Liver (tissue), 8 donors: ENCODE measurements at regions not wholly inside any gene's neighbourhood (a gene's known extent, or its start where the extent isn't known, plus 50 kb on each side); places are given as distances from the start of the nearest gene placed in this dataset.
"Not testable (repeated sequence)": the region's sequence is repeated elsewhere in the genome, so short reads cannot be mapped to it uniquely, and the experiment has no call there.

Experiments
- DNase-seq: peaks from one replicate; pipeline ENCODE4 v3.0.0-alpha.2; 2017; ENCODE audit warnings: low spot score
- H3K27ac ChIP-seq, 2 donors: one replicate each; pipeline ENCODE4 v1.7.0; 2013; ENCODE audit warnings: inconsistent platforms in 2 of 2, low read length in 2 of 2, control low read depth in 1 of 2, low read depth in 1 of 2, mild to moderate bottlenecking in 1 of 2
- H3K27me3 ChIP-seq, 4 donors: one replicate each; pipeline versions ENCODE4 v1.6.1 to v1.7.0; 2013; ENCODE audit warnings: low read length in 3 of 4, inconsistent platforms in 1 of 4, mild to moderate bottlenecking in 1 of 4, moderate library complexity in 1 of 4; ENCODE audit not compliant: control insufficient read depth in 4 of 4, insufficient read depth in 4 of 4
- H3K36me3 ChIP-seq, 4 donors: one replicate each; pipeline versions ENCODE4 v1.6.1 to v1.7.0; 2013; ENCODE audit warnings: low read length in 3 of 4, mild to moderate bottlenecking in 3 of 4, low read depth in 1 of 4, moderate library complexity in 1 of 4; ENCODE audit not compliant: control insufficient read depth in 4 of 4, insufficient read depth in 3 of 4
- H3K4me1 ChIP-seq, 4 donors: one replicate each; pipeline versions ENCODE4 v1.6.1 to v1.7.0; 2013; ENCODE audit warnings: low read length in 3 of 4, mild to moderate bottlenecking in 3 of 4, moderate library complexity in 1 of 4; ENCODE audit not compliant: control insufficient read depth in 4 of 4, insufficient read depth in 4 of 4
- H3K4me3 ChIP-seq, 3 donors: one replicate each; pipeline versions ENCODE4 v1.6.1 to v1.7.0; 2013; ENCODE audit warnings: low read length in 3 of 3, control low read depth in 1 of 3, low read depth in 1 of 3, mild to moderate bottlenecking in 1 of 3
- H3K9ac ChIP-seq, 2 donors: one replicate each; pipeline ENCODE4 v1.7.0; 2013; ENCODE audit warnings: low read length in 2 of 2, mild to moderate bottlenecking in 2 of 2, moderate library complexity in 2 of 2, control low read depth in 1 of 2, low read depth in 1 of 2
- H3K9me3 ChIP-seq, 4 donors: one replicate each; pipeline versions ENCODE4 v1.6.1 to v1.7.0; 2013; ENCODE audit warnings: low read length in 3 of 4; ENCODE audit not compliant: control insufficient read depth in 4 of 4
- EGR1 ChIP-seq, 2 donors: IDR thresholded peaks; 2 replicates each; pipeline ENCODE4 v1.6.1; 2016 to 2018; ENCODE audit warnings: antibody characterized with exemption in 2 of 2, low read depth in 2 of 2
- FOXA1 ChIP-seq: IDR thresholded peaks from 2 replicates; pipeline ENCODE4 v1.6.1; 2016; ENCODE audit warnings: antibody characterized with exemption
- FOXA2 ChIP-seq: IDR thresholded peaks from 2 replicates; pipeline ENCODE4 v1.6.1; 2016; ENCODE audit warnings: antibody characterized with exemption
- GABPA ChIP-seq, 2 donors: IDR thresholded peaks in 1 of 2; conservative IDR thresholded peaks in 1 of 2; 2 replicates each; pipeline ENCODE4 v1.6.1; 2016; ENCODE audit warnings: antibody characterized with exemption in 2 of 2, mild to moderate bottlenecking in 1 of 2, moderate library complexity in 1 of 2
- HNF4A ChIP-seq, 2 donors: conservative IDR thresholded peaks; 2 replicates each; pipeline ENCODE4 v1.6.1; 2016; ENCODE audit warnings: antibody characterized with exemption in 2 of 2, mild to moderate bottlenecking in 2 of 2
- HNF4G ChIP-seq: IDR thresholded peaks from 2 replicates; pipeline ENCODE4 v1.6.1; 2016; ENCODE audit warnings: antibody characterized with exemption
- JUND ChIP-seq, 2 donors: IDR thresholded peaks; 2 replicates each; pipeline ENCODE4 v1.6.1; 2016; ENCODE audit warnings: antibody characterized with exemption in 2 of 2
- RAD21 ChIP-seq, 2 donors: IDR thresholded peaks; 2 replicates each; pipeline ENCODE4 v1.6.1; 2016; ENCODE audit warnings: antibody characterized with exemption in 2 of 2, mild to moderate bottlenecking in 2 of 2
- REST ChIP-seq: IDR thresholded peaks from 2 replicates; pipeline ENCODE4 v1.6.1; 2016; ENCODE audit warnings: antibody characterized with exemption, mild to moderate bottlenecking
- RXRA ChIP-seq, 2 donors: IDR thresholded peaks; 2 replicates each; pipeline ENCODE4 v1.6.1; 2017 to 2018; ENCODE audit warnings: antibody characterized with exemption in 2 of 2, mild to moderate bottlenecking in 1 of 2
- SP1 ChIP-seq: IDR thresholded peaks from 2 replicates; pipeline ENCODE4 v1.6.1; 2018; ENCODE audit warnings: antibody characterized with exemption, mild to moderate bottlenecking
- TAF1 ChIP-seq: conservative IDR thresholded peaks from 2 replicates; pipeline ENCODE4 v1.6.1; 2016; ENCODE audit warnings: antibody characterized with exemption, mild to moderate bottlenecking
- YY1 ChIP-seq: IDR thresholded peaks from 2 replicates; pipeline ENCODE4 v1.6.1; 2016; ENCODE audit warnings: antibody characterized with exemption, mild to moderate bottlenecking
- WGBS: extraction: QIAGEN DNeasy Blood & Tissue Kit; methylation state at CpG from one replicate; pipeline ENCODE4 v1.1.7; 2013; 5-methylcytosine and 5-hydroxymethylcytosine counted together
- TF ChIP-seq, protein P1 (sequence below): fragments of 150-350 bp; IDR thresholded peaks from 2 replicates; pipeline ENCODE4 v1.5.1; 2017; ENCODE audit warnings: improper control_type of control experiment, low read depth, low read length; ENCODE audit not compliant: missing input control
- TF ChIP-seq, protein P2 (sequence below): IDR thresholded peaks from 2 replicates; pipeline ENCODE4 v1.6.1; 2016; ENCODE audit warnings: antibody characterized with exemption
- TF ChIP-seq, protein P3 (sequence below): IDR thresholded peaks from 2 replicates; pipeline ENCODE4 v1.6.1; 2016; ENCODE audit warnings: antibody characterized with exemption
- donor health status: healthy.
- donor health status: healthy.
- donor health status: healthy.
- donor health status: healthy.
- donor health status: healthy.

DNA sequence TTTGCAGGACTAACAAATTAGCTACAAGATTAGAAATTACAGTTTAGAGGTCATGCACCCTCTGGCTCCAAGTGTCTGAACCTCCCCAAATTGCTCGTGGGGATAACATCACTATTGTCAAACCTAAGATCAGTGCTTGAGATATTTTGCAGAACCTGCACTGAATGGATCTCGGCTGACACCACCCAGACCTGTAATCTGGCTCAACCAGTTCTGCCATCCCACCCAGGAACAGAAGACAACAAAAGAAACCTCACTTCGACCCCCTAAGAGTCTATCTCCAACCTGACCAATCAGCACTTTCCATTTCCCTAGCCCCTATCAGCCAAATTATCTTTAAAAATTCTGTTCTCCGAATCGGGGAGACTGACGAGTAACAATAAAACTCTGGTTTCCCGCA is 318.7 kb downstream of the NAP1L3 start:
- Histone ChIP-seq H3K4me1 (no peaks in the 10 kb centered on the region), H3K9ac (no peak overlapping the region), H3K36me3 (no peaks in the 10 kb centered on the region), H3K4me3 (no peak overlapping the region), H3K27me3 (no peaks in the 10 kb centered on the region), H3K27ac (no peak overlapping the region), H3K9me3 (no peaks in the 10 kb centered on the region)
- no peak for TF ChIP-seq SP1
- TF ChIP-seq RXRA (IDR thresholded peaks at IDR 0.05) = no peak
- no peak for TF ChIP-seq TAF1
- TF ChIP-seq JUND (IDR thresholded peaks at IDR 0.05) = no peak
- no peak for TF ChIP-seq HNF4G
- TF ChIP-seq YY1 = no peak
- TF ChIP-seq FOXA2 = no peak
- no peak for TF ChIP-seq GABPA (IDR thresholded peaks at IDR 0.05 in 1 of 2, conservative IDR thresholded peaks at IDR 0.05 in 1 of 2)
- TF ChIP-seq FOXA1 = no peak
- TF ChIP-seq RAD21 (IDR thresholded peaks at IDR 0.05) = no peak
- TF ChIP-seq, protein P1, sequence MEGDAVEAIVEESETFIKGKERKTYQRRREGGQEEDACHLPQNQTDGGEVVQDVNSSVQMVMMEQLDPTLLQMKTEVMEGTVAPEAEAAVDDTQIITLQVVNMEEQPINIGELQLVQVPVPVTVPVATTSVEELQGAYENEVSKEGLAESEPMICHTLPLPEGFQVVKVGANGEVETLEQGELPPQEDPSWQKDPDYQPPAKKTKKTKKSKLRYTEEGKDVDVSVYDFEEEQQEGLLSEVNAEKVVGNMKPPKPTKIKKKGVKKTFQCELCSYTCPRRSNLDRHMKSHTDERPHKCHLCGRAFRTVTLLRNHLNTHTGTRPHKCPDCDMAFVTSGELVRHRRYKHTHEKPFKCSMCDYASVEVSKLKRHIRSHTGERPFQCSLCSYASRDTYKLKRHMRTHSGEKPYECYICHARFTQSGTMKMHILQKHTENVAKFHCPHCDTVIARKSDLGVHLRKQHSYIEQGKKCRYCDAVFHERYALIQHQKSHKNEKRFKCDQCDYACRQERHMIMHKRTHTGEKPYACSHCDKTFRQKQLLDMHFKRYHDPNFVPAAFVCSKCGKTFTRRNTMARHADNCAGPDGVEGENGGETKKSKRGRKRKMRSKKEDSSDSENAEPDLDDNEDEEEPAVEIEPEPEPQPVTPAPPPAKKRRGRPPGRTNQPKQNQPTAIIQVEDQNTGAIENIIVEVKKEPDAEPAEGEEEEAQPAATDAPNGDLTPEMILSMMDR = no peak
- TF ChIP-seq, protein P2, sequence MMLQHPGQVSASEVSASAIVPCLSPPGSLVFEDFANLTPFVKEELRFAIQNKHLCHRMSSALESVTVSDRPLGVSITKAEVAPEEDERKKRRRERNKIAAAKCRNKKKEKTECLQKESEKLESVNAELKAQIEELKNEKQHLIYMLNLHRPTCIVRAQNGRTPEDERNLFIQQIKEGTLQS = no peak
- TF ChIP-seq, protein P3, sequence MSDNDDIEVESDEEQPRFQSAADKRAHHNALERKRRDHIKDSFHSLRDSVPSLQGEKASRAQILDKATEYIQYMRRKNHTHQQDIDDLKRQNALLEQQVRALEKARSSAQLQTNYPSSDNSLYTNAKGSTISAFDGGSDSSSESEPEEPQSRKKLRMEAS = no peak
- no peak for TF ChIP-seq EGR1 (IDR thresholded peaks at IDR 0.05; ENCODE audit: low read depth in 2 of 2)
- WGBS = 71% methylated on average over 7 of the region's 7 CpGs
- DNase-seq = no peak

- WGBS = 61% methylated on average over 3 of the region's 3 CpGs
- Histone ChIP-seq H3K27ac (no peak overlapping the region), H3K36me3 (no peaks in the 10 kb centered on the region), H3K9me3 (peaks cover 0 to 4% (median 0%) of the 10 kb centered on the region in 4 donors), H3K4me1 (no peaks in the 10 kb centered on the region), H3K27me3 (peaks cover 0 to 7% (median 0%) of the 10 kb centered on the region in 4 donors), H3K4me3 (no peak overlapping the region), H3K9ac (no peak overlapping the region)
- DNase-seq = no peak
- TF ChIP-seq EGR1 (IDR thresholded peaks at IDR 0.05; ENCODE audit: low read depth in 2 of 2) (no peak), HNF4G (no peak), FOXA1 (no peak), RAD21 (IDR thresholded peaks at IDR 0.05) (no peak), FOXA2 (no peak), RXRA (IDR thresholded peaks at IDR 0.05) (no peak), YY1 (no peak), SP1 (no peak), HNF4A (conservative IDR thresholded peaks at IDR 0.05) (no peak), TAF1 (no peak), REST (no peak), JUND (IDR thresholded peaks at IDR 0.05) (no peak)
- TF ChIP-seq, protein P1 = no peak
- TF ChIP-seq, protein P2 = no peak
Measured at GRCh38 chrX:93346309-93346708, 327.1 kb downstream of the NAP1L3 start.

DNA sequence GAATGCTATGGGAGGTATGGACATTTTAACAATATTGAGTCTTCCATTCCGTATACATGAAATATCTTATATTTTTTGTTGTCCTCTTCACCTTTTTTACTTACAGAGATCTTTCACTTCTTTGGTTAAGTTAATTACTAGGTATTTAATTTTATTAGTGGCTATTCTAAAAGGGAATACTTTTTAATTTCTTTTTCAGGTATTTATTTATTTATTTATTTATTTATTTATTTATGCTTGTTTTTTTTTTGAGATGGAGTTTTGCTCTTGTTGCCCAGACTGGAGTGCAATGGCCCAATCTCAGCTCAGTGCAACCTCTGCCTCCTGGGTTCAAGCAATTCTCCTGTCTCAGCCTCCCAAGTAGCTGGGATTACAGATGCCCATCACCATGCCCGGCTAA is 329.1 kb downstream of the NAP1L3 start:
- DNase-seq, H3K36me3 ChIP-seq, H3K27ac ChIP-seq, H3K4me1 ChIP-seq, H3K9me3 ChIP-seq, H3K27me3 ChIP-seq, H3K9ac ChIP-seq, H3K4me3 ChIP-seq: not testable (repeated sequence)
- 84% methylated on average over 2 of the region's 2 CpGs for WGBS
